ENCODE measurements at regions not wholly inside any gene's neighbourhood (a gene's known extent, or its start where the extent isn't known, plus 50 kb on each side); places are given as distances from the start of the nearest gene placed in this dataset.
"Not testable (repeated sequence)": the region's sequence is repeated elsewhere in the genome, so short reads cannot be mapped to it uniquely, and the experiment has no call there.

- Mint-ChIP-seq H3K9me3 (peaks cover 8 to 25% (median 18%) of the 10 kb centered on the region in 5 donors), H3K4me1 (no peaks in the 10 kb centered on the region), H3K27me3 (no peaks in the 10 kb centered on the region), H3K36me3 (no peaks in the 10 kb centered on the region), H3K4me3 (no peak overlapping the region), H3K27ac (no peak overlapping the region)
- H3K9me3 ChIP-seq (ENCODE audit: low read length), result no peaks in the 10 kb centered on the region
- CTCF ChIA-PET, result no interaction called here
- H3K4me1 ChIP-seq (ENCODE audit: insufficient read depth, low read length), result no peaks in the 10 kb centered on the region
- H3K4me3 ChIP-seq (ENCODE audit: low read length), result no peak overlapping the region
- no peaks in the 10 kb centered on the region for H3K27me3 ChIP-seq (ENCODE audit: insufficient read depth, low read length, poor library complexity, severe bottlenecking)
- H3K27ac ChIP-seq (ENCODE audit: low read depth, low read length), result no peak overlapping the region
- POLR2A ChIA-PET, result no interaction called here
- no peaks in the 10 kb centered on the region for H3K36me3 ChIP-seq (ENCODE audit: insufficient read depth, low read length)
- DNase-seq, result no peak
Measured at GRCh38 chr1:191034132-191034531, 556.5 kb upstream of the BRINP3 start.

GRCh38 chr1:191043066-191043465, 565.4 kb upstream of the BRINP3 start:
- Mint-ChIP-seq H3K9me3 (peaks cover 4 to 23% (median 6%) of the 10 kb centered on the region in 5 donors), H3K4me1 (no peaks in the 10 kb centered on the region), H3K4me3 (no peak overlapping the region), H3K36me3 (no peaks in the 10 kb centered on the region), H3K27me3 (no peaks in the 10 kb centered on the region), H3K27ac (no peak overlapping the region)
- no peak overlapping the region for H3K27ac ChIP-seq (ENCODE audit: low read depth, low read length)
- H3K4me3 ChIP-seq (ENCODE audit: low read length), result no peak overlapping the region
- POLR2A ChIA-PET, result no interaction called here
- H3K27me3 ChIP-seq (ENCODE audit: insufficient read depth, low read length, poor library complexity, severe bottlenecking), result no peaks in the 10 kb centered on the region
- CTCF ChIA-PET, result no interaction called here
- H3K9me3 ChIP-seq (ENCODE audit: low read length), result no peaks in the 10 kb centered on the region
- no peak for DNase-seq
- no peaks in the 10 kb centered on the region for H3K4me1 ChIP-seq (ENCODE audit: insufficient read depth, low read length)
- H3K36me3 ChIP-seq (ENCODE audit: insufficient read depth, low read length), result no peaks in the 10 kb centered on the region

- no peak overlapping the region for H3K27ac ChIP-seq (ENCODE audit: low read depth, low read length)
- Mint-ChIP-seq H3K36me3 (no peaks in the 10 kb centered on the region), H3K4me1 (no peaks in the 10 kb centered on the region), H3K4me3 (no peak overlapping the region), H3K27me3 (no peaks in the 10 kb centered on the region), H3K9me3 (peaks cover 8 to 43% (median 13%) of the 10 kb centered on the region in 5 donors), H3K27ac (no peak overlapping the region)
- no peaks in the 10 kb centered on the region for H3K4me1 ChIP-seq (ENCODE audit: insufficient read depth, low read length)
- no peaks in the 10 kb centered on the region for H3K36me3 ChIP-seq (ENCODE audit: insufficient read depth, low read length)
- POLR2A ChIA-PET, result no interaction called here
- CTCF ChIA-PET, result no interaction called here
- DNase-seq, result no peak
- H3K9me3 ChIP-seq (ENCODE audit: low read length), result no peaks in the 10 kb centered on the region
- no peaks in the 10 kb centered on the region for H3K27me3 ChIP-seq (ENCODE audit: insufficient read depth, low read length, poor library complexity, severe bottlenecking)
- H3K4me3 ChIP-seq (ENCODE audit: low read length), result no peak overlapping the region
Measured at GRCh38 chr1:191049781-191050180, 572.1 kb upstream of the BRINP3 start.

- no peak overlapping the region for H3K27ac ChIP-seq (ENCODE audit: low read depth, low read length)
- H3K27me3 ChIP-seq (ENCODE audit: insufficient read depth, low read length, poor library complexity, severe bottlenecking), result no peaks in the 10 kb centered on the region
- Mint-ChIP-seq H3K4me3 (no peak overlapping the region), H3K9me3 (peaks cover 4 to 33% (median 16%) of the 10 kb centered on the region in 5 donors), H3K27me3 (no peaks in the 10 kb centered on the region), H3K27ac (no peak overlapping the region), H3K36me3 (no peaks in the 10 kb centered on the region), H3K4me1 (no peaks in the 10 kb centered on the region)
- no peak overlapping the region for H3K4me3 ChIP-seq (ENCODE audit: low read length)
- no peaks in the 10 kb centered on the region for H3K36me3 ChIP-seq (ENCODE audit: insufficient read depth, low read length)
- ChIA-PET POLR2A (no interaction called here), CTCF (no interaction called here)
- no peaks in the 10 kb centered on the region for H3K9me3 ChIP-seq (ENCODE audit: low read length)
- DNase-seq, result no peak
- H3K4me1 ChIP-seq (ENCODE audit: insufficient read depth, low read length), result no peaks in the 10 kb centered on the region
Measured at GRCh38 chr1:191052888-191053287, 575.2 kb upstream of the BRINP3 start.

- H3K4me3 Mint-ChIP-seq, result no peak overlapping the region
- no peaks in the 10 kb centered on the region for H3K36me3 Mint-ChIP-seq
- no peaks in the 10 kb centered on the region for H3K36me3 ChIP-seq (ENCODE audit: insufficient read depth, low read length)
- H3K4me1 Mint-ChIP-seq, result no peaks in the 10 kb centered on the region
- H3K4me3 ChIP-seq (ENCODE audit: low read length), result no peak overlapping the region
- peaks cover 0 to 2% of the 10 kb centered on the region in 2 donors for H3K27me3 Mint-ChIP-seq
- no peaks in the 10 kb centered on the region for H3K27me3 ChIP-seq (ENCODE audit: insufficient read depth, low read length, poor library complexity, severe bottlenecking)
- POLR2A ChIA-PET, result no interaction called here
- peaks cover 8 to 21% (median 14%) of the 10 kb centered on the region in 5 donors for H3K9me3 Mint-ChIP-seq
- H3K27ac Mint-ChIP-seq, result no peak overlapping the region
- no peaks in the 10 kb centered on the region for H3K9me3 ChIP-seq (ENCODE audit: low read length)
- DNase-seq, result no peak
- CTCF ChIA-PET, result no interaction called here
- no peak overlapping the region for H3K27ac ChIP-seq (ENCODE audit: low read depth, low read length)
- no peaks in the 10 kb centered on the region for H3K4me1 ChIP-seq (ENCODE audit: insufficient read depth, low read length)
Measured at GRCh38 chr1:191065346-191065745, 587.7 kb upstream of the BRINP3 start.

- ChIA-PET POLR2A (no interaction called here), CTCF (no interaction called here)
- Mint-ChIP-seq H3K4me3 (no peak overlapping the region), H3K9me3 (peaks cover 5 to 19% (median 10%) of the 10 kb centered on the region in 5 donors), H3K27me3 (no peaks in the 10 kb centered on the region), H3K36me3 (no peaks in the 10 kb centered on the region), H3K4me1 (no peaks in the 10 kb centered on the region), H3K27ac (no peak overlapping the region)
- no peaks in the 10 kb centered on the region for H3K4me1 ChIP-seq (ENCODE audit: insufficient read depth, low read length)
- DNase-seq, result no peak
- H3K9me3 ChIP-seq (ENCODE audit: low read length), result no peaks in the 10 kb centered on the region
- no peak overlapping the region for H3K4me3 ChIP-seq (ENCODE audit: low read length)
- no peak overlapping the region for H3K27ac ChIP-seq (ENCODE audit: low read depth, low read length)
- no peaks in the 10 kb centered on the region for H3K27me3 ChIP-seq (ENCODE audit: insufficient read depth, low read length, poor library complexity, severe bottlenecking)
- no peaks in the 10 kb centered on the region for H3K36me3 ChIP-seq (ENCODE audit: insufficient read depth, low read length)
Measured at GRCh38 chr1:191065771-191066170, 588.1 kb upstream of the BRINP3 start.

- no peak for DNase-seq
- Histone ChIP-seq H3K27ac (ENCODE audit: low read depth, low read length) (no peak overlapping the region), H3K4me1 (ENCODE audit: insufficient read depth, low read length) (no peaks in the 10 kb centered on the region), H3K27me3 (ENCODE audit: insufficient read depth, low read length, poor library complexity, severe bottlenecking) (no peaks in the 10 kb centered on the region), H3K36me3 (ENCODE audit: insufficient read depth, low read length) (no peaks in the 10 kb centered on the region), H3K4me3 (ENCODE audit: low read length) (no peak overlapping the region), H3K9me3 (ENCODE audit: low read length) (no peaks in the 10 kb centered on the region)
- peaks cover 0 to 14% (median 6%) of the 10 kb centered on the region in 5 donors for H3K9me3 Mint-ChIP-seq
- no peaks in the 10 kb centered on the region for H3K27me3 Mint-ChIP-seq
- no peaks in the 10 kb centered on the region for H3K4me1 Mint-ChIP-seq
- H3K4me3 Mint-ChIP-seq, result no peak overlapping the region
- no peak overlapping the region for H3K27ac Mint-ChIP-seq
- ChIA-PET CTCF (no interaction called here), POLR2A (no interaction called here)
- no peaks in the 10 kb centered on the region for H3K36me3 Mint-ChIP-seq
Measured at GRCh38 chr1:191074881-191075280, 597.2 kb upstream of the BRINP3 start.

- H3K27ac Mint-ChIP-seq, DNase-seq, CTCF ChIA-PET: not testable (repeated sequence)
Measured at GRCh38 chr1:191083090-191083489, 605.4 kb upstream of the BRINP3 start.

GRCh38 chr1:191085121-191085520, 607.5 kb upstream of the BRINP3 start:
- no peaks in the 10 kb centered on the region for H3K36me3 ChIP-seq (ENCODE audit: insufficient read depth, low read length)
- no peak overlapping the region for H3K27ac Mint-ChIP-seq
- DNase-seq, result no peak
- no peak overlapping the region for H3K4me3 Mint-ChIP-seq
- ChIA-PET CTCF (no interaction called here), POLR2A (no interaction called here)
- no peaks in the 10 kb centered on the region for H3K4me1 Mint-ChIP-seq
- no peak overlapping the region for H3K4me3 ChIP-seq (ENCODE audit: low read length)
- no peaks in the 10 kb centered on the region for H3K4me1 ChIP-seq (ENCODE audit: insufficient read depth, low read length)
- H3K27ac ChIP-seq (ENCODE audit: low read depth, low read length), result no peak overlapping the region
- H3K27me3 ChIP-seq (ENCODE audit: insufficient read depth, low read length, poor library complexity, severe bottlenecking), result no peaks in the 10 kb centered on the region
- H3K9me3 ChIP-seq (ENCODE audit: low read length), result no peaks in the 10 kb centered on the region
- H3K9me3 Mint-ChIP-seq, result peaks cover 8 to 40% (median 10%) of the 10 kb centered on the region in 5 donors
- H3K36me3 Mint-ChIP-seq, result no peaks in the 10 kb centered on the region
- peaks cover 0 to 2% of the 10 kb centered on the region in 2 donors for H3K27me3 Mint-ChIP-seq

More at GRCh38 chr1:191083090-191083489, 605.4 kb upstream of the BRINP3 start:
- H3K4me3 ChIP-seq (ENCODE audit: low read length); H3K4me1 ChIP-seq (ENCODE audit: insufficient read depth, low read length); H3K27me3 Mint-ChIP-seq; H3K4me3 Mint-ChIP-seq; H3K36me3 Mint-ChIP-seq; H3K9me3 ChIP-seq (ENCODE audit: low read length); H3K27ac ChIP-seq (ENCODE audit: low read depth, low read length); POLR2A ChIA-PET; H3K36me3 ChIP-seq (ENCODE audit: insufficient read depth, low read length); H3K27me3 ChIP-seq (ENCODE audit: insufficient read depth, low read length, poor library complexity, severe bottlenecking); H3K4me1 Mint-ChIP-seq: not testable (repeated sequence)
- H3K9me3 Mint-ChIP-seq, result peaks cover 8 to 37% (median 11%) of the 10 kb centered on the region in 5 donors
